ENCODE measurements at regions not wholly inside any gene's neighbourhood (a gene's known extent, or its start where the extent isn't known, plus 50 kb on each side); places are given as distances from the start of the nearest gene placed in this dataset.
"Not testable (repeated sequence)": the region's sequence is repeated elsewhere in the genome, so short reads cannot be mapped to it uniquely, and the experiment has no call there.

DNA sequence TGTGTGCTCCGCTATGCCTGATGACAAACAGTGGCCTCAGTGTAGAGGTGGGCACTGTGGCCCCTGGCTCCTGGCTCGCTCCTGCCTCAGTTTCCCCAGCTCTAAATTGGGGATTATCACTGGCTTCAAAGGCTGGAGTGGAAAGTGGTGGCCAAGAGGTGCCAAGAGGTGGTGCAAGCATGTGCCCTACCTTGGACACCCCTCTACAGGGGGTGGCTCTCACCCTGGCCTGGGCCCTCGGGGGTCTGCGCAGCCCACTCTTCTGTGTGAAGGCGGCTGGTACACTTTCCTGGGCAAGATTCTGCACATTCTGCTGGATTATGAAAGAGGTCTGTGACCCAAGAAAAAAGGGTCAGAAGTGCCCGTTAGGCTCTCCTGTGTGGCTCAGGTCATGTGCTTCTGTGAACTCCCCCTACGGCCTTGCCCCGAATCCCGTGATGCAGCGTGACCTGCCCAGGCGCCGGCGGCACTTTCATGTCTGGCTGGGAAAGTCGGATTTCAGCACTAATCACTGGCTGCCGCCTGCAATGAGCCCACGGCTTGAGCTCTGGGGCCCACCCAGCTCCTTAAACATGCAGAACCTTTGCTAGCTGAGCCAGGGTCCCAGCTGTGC is 57.3 kb upstream of the SPN start:
- not testable (repeated sequence) for TF ChIP-seq FOS (IDR thresholded peaks at IDR 0.05; ENCODE audit: low read depth, low read length); MXI1 (IDR thresholded peaks at IDR 0.05; ENCODE audit: borderline replicate concordance, low read depth, low read length); CEBPB (IDR thresholded peaks at IDR 0.05; ENCODE audit: low read depth, low read length)
- TF ChIP-seq, protein P1, sequence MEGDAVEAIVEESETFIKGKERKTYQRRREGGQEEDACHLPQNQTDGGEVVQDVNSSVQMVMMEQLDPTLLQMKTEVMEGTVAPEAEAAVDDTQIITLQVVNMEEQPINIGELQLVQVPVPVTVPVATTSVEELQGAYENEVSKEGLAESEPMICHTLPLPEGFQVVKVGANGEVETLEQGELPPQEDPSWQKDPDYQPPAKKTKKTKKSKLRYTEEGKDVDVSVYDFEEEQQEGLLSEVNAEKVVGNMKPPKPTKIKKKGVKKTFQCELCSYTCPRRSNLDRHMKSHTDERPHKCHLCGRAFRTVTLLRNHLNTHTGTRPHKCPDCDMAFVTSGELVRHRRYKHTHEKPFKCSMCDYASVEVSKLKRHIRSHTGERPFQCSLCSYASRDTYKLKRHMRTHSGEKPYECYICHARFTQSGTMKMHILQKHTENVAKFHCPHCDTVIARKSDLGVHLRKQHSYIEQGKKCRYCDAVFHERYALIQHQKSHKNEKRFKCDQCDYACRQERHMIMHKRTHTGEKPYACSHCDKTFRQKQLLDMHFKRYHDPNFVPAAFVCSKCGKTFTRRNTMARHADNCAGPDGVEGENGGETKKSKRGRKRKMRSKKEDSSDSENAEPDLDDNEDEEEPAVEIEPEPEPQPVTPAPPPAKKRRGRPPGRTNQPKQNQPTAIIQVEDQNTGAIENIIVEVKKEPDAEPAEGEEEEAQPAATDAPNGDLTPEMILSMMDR (conservative IDR thresholded peaks at IDR 0.05; ENCODE audit: low read depth, low read length): not testable (repeated sequence)
